Left colon (tissue), 2 donors: ENCODE measurements at regions not wholly inside any gene's neighbourhood (a gene's known extent, or its start where the extent isn't known, plus 50 kb on each side); places are given as distances from the start of the nearest gene placed in this dataset.

Source experiments
- ATAC-seq: fragments of 200-7000 bp; cut with Tn5 transposase; one replicate; pipeline ENCODE4 v1.9.1; 2020; ENCODE audit warnings: mild to moderate bottlenecking, moderate library complexity
- DNase-seq, 2 donors: peaks; one replicate each; pipeline ENCODE4 v3.0.0-alpha.2; 2020
- intact Hi-C, 2 donors: fragments of 100-400 bp; cut with DNase I in 1 of 2; cut with micrococcal nuclease in 1 of 2; formaldehyde crosslinking; loops; one replicate each; pipeline versions ENCODE4 v1.11.2 to v1.14.0; 2022; cut with DNase I, micrococcal nuclease
- donor health status: DM: no; HTN: no; CAD: no.
- donor health status: DM: yes; HTN: yes; CAD: no.

GRCh38 chr2:4585057-4585635 is 881.8 kb downstream of the DCDC2C start:
- no peak for DNase-seq
- ATAC-seq, result no peak

GRCh38 chr2:4588606-4589005 is 885.2 kb downstream of the DCDC2C start:
- ATAC-seq, result no peak
- intact Hi-C loops, result no loop called here
- no peak for DNase-seq

More at GRCh38 chr2:4585057-4585635, 881.8 kb downstream of the DCDC2C start:
- intact Hi-C loops, result no loop called here

GRCh38 chr2:4591261-4591660 is 887.9 kb downstream of the DCDC2C start:
- DNase-seq, result no peak
- ATAC-seq, result no peak
- intact Hi-C loops, result no loop called here

- DNase-seq, result no peak
- no peak for ATAC-seq
- intact Hi-C loops, result no loop called here
Measured at GRCh38 chr2:4597400-4597799, 894.0 kb downstream of the DCDC2C start.

GRCh38 chr2:4604767-4605166 is 901.4 kb downstream of the DCDC2C start:
- intact Hi-C loops, result no loop called here
- no peak for DNase-seq
- no peak for ATAC-seq

GRCh38 chr2:4618141-4618540 is 914.8 kb downstream of the DCDC2C start:
- DNase-seq, result no peak
- intact Hi-C loops, result no loop called here
- no peak for ATAC-seq

- ATAC-seq (no peak), DNase-seq (no peak)
- intact Hi-C loops, result no loop called here
Measured at GRCh38 chr2:4618630-4619228, 915.4 kb downstream of the DCDC2C start.

- ATAC-seq, result no peak
- intact Hi-C loops, result no loop called here
- DNase-seq, result no peak
Measured at GRCh38 chr2:4628998-4629501, 925.7 kb downstream of the DCDC2C start.

- no peak for ATAC-seq
- DNase-seq, result no peak
- intact Hi-C loops, result no loop called here
Measured at GRCh38 chr2:4635289-4635688, 931.9 kb downstream of the DCDC2C start.

GRCh38 chr2:4653991-4654390 is 950.6 kb downstream of the DCDC2C start:
- DNase-seq (no peak), ATAC-seq (no peak)
- intact Hi-C loops, result no loop called here

GRCh38 chr2:4656326-4656725 is 953.0 kb downstream of the DCDC2C start:
- intact Hi-C loops, result no loop called here
- ATAC-seq (no peak), DNase-seq (no peak)

- DNase-seq, result no peak
- intact Hi-C loops, result no loop called here
- ATAC-seq, result no peak
Measured at GRCh38 chr2:4662161-4662779, 958.9 kb downstream of the DCDC2C start.

GRCh38 chr2:4668381-4668780 is 965.0 kb downstream of the DCDC2C start:
- DNase-seq (no peak), ATAC-seq (no peak)
- intact Hi-C loops, result no loop called here

GRCh38 chr2:4670331-4670730 is 967.0 kb downstream of the DCDC2C start:
- ATAC-seq (no peak), DNase-seq (no peak)
- intact Hi-C loops, result no loop called here

- ATAC-seq (no peak), DNase-seq (no peak)
- intact Hi-C loops, result no loop called here
Measured at GRCh38 chr2:4673025-4673489, 969.7 kb downstream of the DCDC2C start.

GRCh38 chr2:4674007-4674406 is 970.6 kb downstream of the DCDC2C start:
- no peak for DNase-seq
- intact Hi-C loops, result no loop called here

GRCh38 chr2:4675295-4675694 is 971.9 kb downstream of the DCDC2C start:
- DNase-seq, result no peak
- ATAC-seq, result no peak
- intact Hi-C loops, result no loop called here

More at GRCh38 chr2:4674007-4674406, 970.6 kb downstream of the DCDC2C start:
- ATAC-seq, result no peak

- DNase-seq (no peak), ATAC-seq (no peak)
- intact Hi-C loops, result no loop called here
Measured at GRCh38 chr2:4678927-4679326, 975.6 kb downstream of the DCDC2C start.

GRCh38 chr2:4679391-4679790 is 976.0 kb downstream of the DCDC2C start:
- intact Hi-C loops, result no loop called here
- DNase-seq (no peak), ATAC-seq (no peak)

- ATAC-seq, result no peak
- intact Hi-C loops, result no loop called here
- DNase-seq, result no peak
Measured at GRCh38 chr2:4684921-4685320, 981.5 kb downstream of the DCDC2C start.
